Neuronal stem cell (in vitro differentiated cells): ENCODE measurements at regions not wholly inside any gene's neighbourhood (a gene's known extent, or its start where the extent isn't known, plus 50 kb on each side); places are given as distances from the start of the nearest gene placed in this dataset.
A peak's percentile ranks its signal among the peaks of the same experiment; 100 is the strongest.

Source experiments
- DNase-seq: peaks from one replicate; pipeline ENCODE4 v3.0.0-alpha.2; 2013; ENCODE audit warnings: low spot score
- H2AFZ ChIP-seq: one replicate; pipeline ENCODE4 v1.6.1; 2013; ENCODE audit warnings: mild to moderate bottlenecking, low read length, inconsistent platforms
- H2AK5ac ChIP-seq: 2 replicates; pipeline ENCODE4 v1.6.1; 2013; ENCODE audit warnings: low read depth, mild to moderate bottlenecking, inconsistent platforms, low read length, moderate library complexity, mixed read lengths
- H2BK120ac ChIP-seq: 2 replicates; pipeline ENCODE4 v1.6.1; 2013; ENCODE audit warnings: low read depth, mild to moderate bottlenecking, inconsistent platforms, low read length, moderate library complexity, mixed read lengths
- H2BK12ac ChIP-seq: one replicate; pipeline ENCODE4 v1.6.1; 2013; ENCODE audit warnings: low read length, inconsistent platforms
- H2BK15ac ChIP-seq: 2 replicates; pipeline ENCODE4 v1.6.1; 2013; ENCODE audit warnings: mild to moderate bottlenecking, low read length, inconsistent platforms, mixed read lengths
- H2BK5ac ChIP-seq: one replicate; pipeline ENCODE4 v1.6.1; 2013; ENCODE audit warnings: inconsistent platforms, mild to moderate bottlenecking, low read length, moderate library complexity
- H3K14ac ChIP-seq: one replicate; pipeline ENCODE4 v1.6.1; 2013; ENCODE audit warnings: low read length, inconsistent platforms
- H3K18ac ChIP-seq: 2 replicates; pipeline ENCODE4 v1.6.1; 2013; ENCODE audit warnings: low read length, inconsistent platforms
- H3K23ac ChIP-seq: 2 replicates; pipeline ENCODE4 v1.6.1; 2013; ENCODE audit warnings: low read depth, mild to moderate bottlenecking, mixed read lengths, low read length, inconsistent platforms; ENCODE audit not compliant: poor library complexity
- H3K27ac ChIP-seq: replicated peaks from 3 replicates; pipeline ENCODE4 v1.5.1; 2013; ENCODE audit warnings: low read length, inconsistent platforms
- H3K27me3 ChIP-seq, 3 experiments: 2 replicates each; pipeline ENCODE4 v1.6.1; 2013; ENCODE audit warnings: low read length in 3 of 3, mild to moderate bottlenecking in 2 of 3, inconsistent platforms in 1 of 3, low read depth in 1 of 3, mixed read lengths in 1 of 3, moderate library complexity in 1 of 3; ENCODE audit not compliant: control insufficient read depth in 3 of 3, insufficient read depth in 3 of 3
- H3K36me3 ChIP-seq, 2 donors: replicated peaks in 1 of 2; 2 replicates each; pipeline ENCODE4 v1.6.1; 2013; ENCODE audit warnings: low read length in 2 of 2; ENCODE audit not compliant: control insufficient read depth in 2 of 2, insufficient read depth in 2 of 2
- H3K4ac ChIP-seq: 2 replicates; pipeline ENCODE4 v1.6.1; 2013; ENCODE audit warnings: inconsistent platforms, mild to moderate bottlenecking, low read length, moderate library complexity
- H3K4me1 ChIP-seq, 2 donors: 1 replicate in 1 of 2; 2 replicates in 1 of 2; pipeline ENCODE4 v1.6.1; 2013; ENCODE audit warnings: low read length in 2 of 2, low read depth in 1 of 2; ENCODE audit not compliant: control insufficient read depth in 2 of 2, insufficient read depth in 1 of 2
- H3K4me2 ChIP-seq: one replicate; pipeline ENCODE4 v1.6.1; 2013; ENCODE audit warnings: mild to moderate bottlenecking, low read length, inconsistent platforms; ENCODE audit not compliant: insufficient read depth, poor library complexity, severe bottlenecking
- H3K4me3 ChIP-seq, 2 donors: 2 replicates each; pipeline ENCODE4 v1.5.1; 2013; ENCODE audit warnings: low read length in 2 of 2, mild to moderate bottlenecking in 2 of 2, inconsistent platforms in 1 of 2, moderate library complexity in 1 of 2
- H3K79me1 ChIP-seq: one replicate; pipeline ENCODE4 v1.6.1; 2013; ENCODE audit warnings: low read depth, mild to moderate bottlenecking, inconsistent platforms, low read length, moderate library complexity
- H3K9ac ChIP-seq: one replicate; pipeline ENCODE4 v1.6.1; 2013; ENCODE audit warnings: mild to moderate bottlenecking, low read depth, low read length, inconsistent platforms; ENCODE audit not compliant: poor library complexity
- H3K9me3 ChIP-seq, 2 donors: replicated peaks in 1 of 2; 2 replicates each; pipeline versions ENCODE3 to v1.6.1; 2013; ENCODE audit warnings: low read length in 2 of 2, mild to moderate bottlenecking in 2 of 2, inconsistent platforms in 1 of 2, low read depth in 1 of 2, mixed read lengths in 1 of 2, moderate library complexity in 1 of 2; ENCODE audit not compliant: control insufficient read depth in 2 of 2, insufficient read depth in 1 of 2
- H4K8ac ChIP-seq: one replicate; pipeline ENCODE4 v1.6.1; 2013; ENCODE audit warnings: low read depth, mild to moderate bottlenecking, inconsistent platforms, low read length, moderate library complexity
- H4K91ac ChIP-seq: one replicate; pipeline ENCODE4 v1.6.1; 2013; ENCODE audit warnings: low read length, low read depth, mild to moderate bottlenecking, inconsistent platforms; ENCODE audit not compliant: poor library complexity
- WGBS, 2 donors: extraction: QIAGEN DNeasy Blood & Tissue Kit; methylation state at CpG; one replicate each; pipeline ENCODE4 v1.1.7; 2013; ENCODE audit warnings: missing lambda C conversion rate in 2 of 2, mixed read lengths in 1 of 2; ENCODE audit not compliant: insufficient read length in 2 of 2, insufficient replicate concordance in 1 of 2; ENCODE audit errors: extremely low coverage in 2 of 2; 5-methylcytosine and 5-hydroxymethylcytosine counted together

DNA sequence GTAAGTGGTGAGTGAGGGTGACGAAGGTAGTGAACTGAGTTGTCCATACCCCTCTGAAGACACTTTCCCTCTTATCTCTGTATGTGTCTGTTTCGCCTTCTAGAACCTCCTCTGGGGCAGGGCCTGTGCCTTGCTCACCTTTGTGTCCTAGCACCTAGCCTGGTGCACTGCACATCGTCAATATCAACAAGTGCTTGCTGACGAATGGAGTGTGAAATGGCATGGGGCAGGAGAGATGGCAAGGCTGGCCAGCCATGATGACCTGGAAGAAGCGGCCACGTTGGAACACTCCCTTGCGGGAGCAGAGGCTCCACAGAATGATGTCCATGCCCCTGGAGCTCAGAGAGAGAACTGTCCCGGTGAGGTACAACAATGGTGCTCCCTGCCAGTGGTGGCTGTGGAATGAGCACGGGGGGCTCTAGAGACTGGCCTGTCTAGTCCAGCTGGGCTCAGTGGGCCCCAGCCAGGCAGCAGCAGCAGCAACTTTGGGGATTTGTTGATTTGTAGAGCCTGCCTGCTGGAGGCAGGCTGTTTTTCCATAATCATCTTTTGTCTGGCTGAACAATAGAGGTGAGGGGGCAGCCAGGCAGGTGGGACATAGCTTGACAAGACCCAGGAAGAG, 112.2 kb upstream of the PJA1 start:
- Histone ChIP-seq H3K4me2 (no peak overlapping the region), H3K14ac (no peak overlapping the region), H2BK5ac (no peak overlapping the region), H4K8ac (no peak overlapping the region), H2BK12ac (peak overlapping the region; percentile 43), H3K27ac (peak overlapping the region; percentile 93), H2AK5ac (no peak overlapping the region), H3K4ac (no peak overlapping the region), H3K23ac (no peak overlapping the region), H3K27me3 (peaks cover 0 to 34% (median 0%) of the 10 kb centered on the region in 3 experiments), H2AFZ (peak overlapping the region; percentile 81), H3K18ac (peak overlapping the region; percentile 91), H3K36me3 (no peaks in the 10 kb centered on the region), H4K91ac (no peak overlapping the region), H3K79me1 (no peaks in the 10 kb centered on the region), H2BK15ac (no peak overlapping the region), H3K9ac (no peak overlapping the region), H3K9me3 (no peaks in the 10 kb centered on the region), H3K4me1 (peaks cover 8 to 22% of the 10 kb centered on the region in 2 donors), H3K4me3 (no peak overlapping the region), H2BK120ac (no peak overlapping the region)
- WGBS, 2 donors = no CpG with 5 or more reads among the region's 9 CpGs
- DNase-seq = no peak

DNA sequence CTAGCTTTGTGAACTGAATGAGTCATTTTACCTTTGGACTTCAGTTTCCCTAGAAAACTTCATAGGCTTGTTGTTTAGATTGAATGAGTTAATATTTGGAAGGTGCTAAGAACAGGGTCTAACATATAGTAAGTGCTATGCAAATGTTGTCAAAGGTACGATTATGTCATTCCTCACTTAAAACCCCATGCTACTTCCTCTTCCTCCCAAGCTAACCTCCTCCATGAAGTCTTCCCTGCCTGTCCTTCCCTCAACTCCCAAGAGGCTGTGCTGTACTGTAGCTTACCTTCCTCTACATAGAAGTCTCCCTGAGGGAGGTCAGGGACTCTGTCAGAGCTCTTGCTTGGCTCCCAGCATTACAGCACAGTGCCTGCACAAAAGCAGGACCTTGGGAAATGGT, 103.4 kb upstream of the PJA1 start:
- no peak overlapping the region for H3K27ac ChIP-seq
- H4K8ac ChIP-seq = no peak overlapping the region
- H3K4me2 ChIP-seq = no peak overlapping the region
- H2BK5ac ChIP-seq = no peak overlapping the region
- H3K4ac ChIP-seq = no peak overlapping the region
- no peak overlapping the region for H2AFZ ChIP-seq
- H2BK12ac ChIP-seq = no peak overlapping the region
- H4K91ac ChIP-seq = no peak overlapping the region
- peaks cover 0 to 2% of the 10 kb centered on the region in 2 donors for H3K4me1 ChIP-seq
- no peak for DNase-seq
- H3K36me3 ChIP-seq = no peaks in the 10 kb centered on the region
- H3K14ac ChIP-seq = no peak overlapping the region
- no CpG with 5 or more reads among the region's 1 CpG for WGBS, 2 donors
- no peak overlapping the region for H2BK120ac ChIP-seq
- H3K79me1 ChIP-seq = no peaks in the 10 kb centered on the region
- H3K18ac ChIP-seq = no peak overlapping the region
- H2AK5ac ChIP-seq = no peak overlapping the region
- H3K23ac ChIP-seq = no peak overlapping the region
- H3K4me3 ChIP-seq = no peak overlapping the region
- peaks cover 0 to 36% (median 7%) of the 10 kb centered on the region in 3 experiments for H3K27me3 ChIP-seq
- no peak overlapping the region for H2BK15ac ChIP-seq
- no peak overlapping the region for H3K9ac ChIP-seq
- H3K9me3 ChIP-seq = no peaks in the 10 kb centered on the region

DNA sequence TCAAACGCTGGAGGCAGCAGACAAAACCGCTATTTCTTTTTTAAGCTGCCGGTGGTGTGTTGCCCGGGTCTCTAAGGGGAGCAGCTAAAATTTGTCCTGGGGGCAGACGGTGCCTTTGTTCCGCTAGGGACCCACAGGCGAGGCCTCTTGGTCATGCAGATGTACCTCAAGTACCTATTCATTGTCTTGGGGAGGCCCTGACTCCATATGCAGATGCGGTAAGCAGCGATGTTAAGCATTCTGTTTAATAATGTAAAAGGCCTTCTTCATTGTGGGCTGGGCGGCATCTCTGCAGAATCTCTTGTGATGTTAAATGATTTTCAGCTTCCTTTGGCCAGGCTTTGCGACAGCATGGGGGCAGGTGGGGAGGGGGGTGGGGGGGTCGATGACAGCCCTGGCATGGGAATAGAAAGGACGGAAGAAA, 98.9 kb upstream of the PJA1 start:
- H3K9ac ChIP-seq = no peak overlapping the region
- H2AFZ ChIP-seq = peak overlapping the region; percentile 54
- no peaks in the 10 kb centered on the region for H3K79me1 ChIP-seq
- H3K27me3 ChIP-seq = peaks cover 0 to 30% (median 11%) of the 10 kb centered on the region in 3 experiments
- no peak overlapping the region for H2BK15ac ChIP-seq
- no peak overlapping the region for H3K23ac ChIP-seq
- H3K4me3 ChIP-seq = no peak overlapping the region
- H3K4me1 ChIP-seq = peaks cover 2 to 8% of the 10 kb centered on the region in 2 donors
- peak overlapping the region; percentile 18 for H3K4me2 ChIP-seq
- no peak overlapping the region for H2AK5ac ChIP-seq
- no peak overlapping the region for H4K91ac ChIP-seq
- H2BK120ac ChIP-seq = no peak overlapping the region
- H2BK12ac ChIP-seq = no peak overlapping the region
- H4K8ac ChIP-seq = no peak overlapping the region
- no peak overlapping the region for H3K18ac ChIP-seq
- no peak for DNase-seq
- no peak overlapping the region for H3K27ac ChIP-seq
- H3K36me3 ChIP-seq = no peaks in the 10 kb centered on the region
- WGBS, 2 donors = no CpG with 5 or more reads among the region's 13 CpGs
- no peak overlapping the region for H3K14ac ChIP-seq
- no peak overlapping the region for H3K4ac ChIP-seq
- H3K9me3 ChIP-seq = no peaks in the 10 kb centered on the region
- no peak overlapping the region for H2BK5ac ChIP-seq

DNA sequence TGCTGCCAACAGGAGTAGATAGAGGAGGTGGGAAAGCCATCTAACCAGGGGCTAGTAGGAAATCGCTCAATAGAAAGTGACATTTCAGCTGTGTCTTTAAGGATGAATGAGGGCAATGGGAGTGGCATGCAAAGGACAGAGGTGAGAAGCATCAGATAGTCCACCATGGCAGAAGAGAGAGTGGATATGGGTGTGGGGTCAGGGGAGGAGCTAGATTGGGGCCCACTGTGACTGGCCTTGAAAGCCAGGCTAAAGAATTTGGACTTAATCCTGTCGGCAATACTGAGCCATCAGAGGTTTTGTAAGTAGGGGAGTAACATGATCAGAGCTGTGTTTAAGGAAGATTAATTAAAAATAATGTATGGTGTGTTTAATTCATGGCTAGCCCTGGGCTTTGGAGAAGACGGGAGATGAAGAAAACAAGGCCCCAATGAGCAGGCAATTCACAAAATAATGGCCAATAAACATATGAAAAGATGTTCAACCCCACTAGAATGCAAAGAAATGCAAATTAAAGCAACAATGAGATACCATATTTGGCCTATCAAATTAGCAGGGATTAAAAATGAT, 98.1 kb upstream of the PJA1 start:
- no peak for DNase-seq
- H2AFZ ChIP-seq = no peak overlapping the region
- peaks cover 0 to 32% (median 11%) of the 10 kb centered on the region in 3 experiments for H3K27me3 ChIP-seq
- H2BK12ac ChIP-seq = no peak overlapping the region
- H3K9me3 ChIP-seq = no peaks in the 10 kb centered on the region
- no peak overlapping the region for H3K27ac ChIP-seq
- no peak overlapping the region for H3K9ac ChIP-seq
- no peak overlapping the region for H4K91ac ChIP-seq
- no peak overlapping the region for H3K14ac ChIP-seq
- no peak overlapping the region for H3K23ac ChIP-seq
- no CpG with 5 or more reads among the region's 3 CpGs for WGBS, 2 donors
- H3K79me1 ChIP-seq = no peaks in the 10 kb centered on the region
- H4K8ac ChIP-seq = no peak overlapping the region
- H3K36me3 ChIP-seq = no peaks in the 10 kb centered on the region
- H2BK120ac ChIP-seq = no peak overlapping the region
- no peak overlapping the region for H3K4ac ChIP-seq
- H3K18ac ChIP-seq = no peak overlapping the region
- no peak overlapping the region for H2BK5ac ChIP-seq
- H3K4me3 ChIP-seq = no peak overlapping the region
- H2AK5ac ChIP-seq = no peak overlapping the region
- H3K4me1 ChIP-seq = peaks cover 2 to 8% of the 10 kb centered on the region in 2 donors
- no peak overlapping the region for H2BK15ac ChIP-seq
- H3K4me2 ChIP-seq = no peak overlapping the region
